WERI-Rb-1 (cell line): ENCODE measurements at regions not wholly inside any gene's neighbourhood (a gene's known extent, or its start where the extent isn't known, plus 50 kb on each side); places are given as distances from the start of the nearest gene placed in this dataset.

Source experiments
- DNase-seq: peaks from one replicate; pipeline ENCODE4 v3.0.0-alpha.2; 2020
- H3K27ac ChIP-seq: fragments of 250-450 bp; sonication (Bioruptor Pico); 2 replicates; pipeline ENCODE4 v1.5.1; 2020; ENCODE audit warnings: mild to moderate bottlenecking, moderate library complexity
- H3K27me3 ChIP-seq: fragments of 250-450 bp; sonication (Bioruptor Pico); 2 replicates; pipeline ENCODE4 v1.5.1; 2021; ENCODE audit warnings: mild to moderate bottlenecking, low read depth, moderate library complexity; ENCODE audit not compliant: insufficient read depth, severe bottlenecking
- H3K36me3 ChIP-seq: fragments of 250-450 bp; sonication (Bioruptor Pico); 2 replicates; pipeline ENCODE4 v1.5.1; 2020; ENCODE audit warnings: mild to moderate bottlenecking, moderate library complexity
- H3K4me3 ChIP-seq: 2 replicates; pipeline ENCODE4 v1.5.1; 2011; ENCODE audit warnings: low read depth, mild to moderate bottlenecking, control low read depth, low read length
- H3K9me3 ChIP-seq: fragments of 250-450 bp; sonication (Bioruptor Pico); 2 replicates; pipeline ENCODE4 v1.5.1; 2021; ENCODE audit warnings: mild to moderate bottlenecking, moderate library complexity; ENCODE audit not compliant: severe bottlenecking
- CTCF ChIP-seq: IDR thresholded peaks from 2 replicates; pipeline ENCODE4 v1.5.1; 2011; ENCODE audit warnings: low read depth, mild to moderate bottlenecking, control low read depth, inconsistent platforms, low read length

- no peaks in the 10 kb centered on the region for H3K9me3 ChIP-seq
- DNase-seq, result no peak
- H3K27me3 ChIP-seq, result no peaks in the 10 kb centered on the region
- H3K4me3 ChIP-seq, result no peak overlapping the region
- H3K27ac ChIP-seq, result no peak overlapping the region
- H3K36me3 ChIP-seq, result no peaks in the 10 kb centered on the region
- no peak for TF ChIP-seq CTCF
These were observed 180.2 kb upstream of the SMC2 start for GRCh38 chr9:103913899-103914298.

- no peaks in the 10 kb centered on the region for H3K27me3 ChIP-seq
- no peaks in the 10 kb centered on the region for H3K9me3 ChIP-seq
- no peak overlapping the region for H3K27ac ChIP-seq
These were observed 174.4 kb upstream of the SMC2 start for GRCh38 chr9:103919605-103920209.

GRCh38 chr9:103928442-103928841 lies 165.7 kb upstream of the SMC2 start:
- H3K9me3 ChIP-seq, result no peaks in the 10 kb centered on the region
- TF ChIP-seq CTCF, result no peak
- DNase-seq, result no peak
- H3K27me3 ChIP-seq, result no peaks in the 10 kb centered on the region
- no peak overlapping the region for H3K27ac ChIP-seq
- H3K4me3 ChIP-seq, result no peak overlapping the region
- no peaks in the 10 kb centered on the region for H3K36me3 ChIP-seq

More at GRCh38 chr9:103919605-103920209, 174.4 kb upstream of the SMC2 start:
- no peak overlapping the region for H3K4me3 ChIP-seq
- H3K36me3 ChIP-seq, result no peaks in the 10 kb centered on the region
- no peak for DNase-seq
- TF ChIP-seq CTCF, result no peak

- no peaks in the 10 kb centered on the region for H3K9me3 ChIP-seq
- H3K27ac ChIP-seq, result no peak overlapping the region
- no peaks in the 10 kb centered on the region for H3K27me3 ChIP-seq
- no peak for TF ChIP-seq CTCF
- no peak overlapping the region for H3K4me3 ChIP-seq
- no peak for DNase-seq
- no peaks in the 10 kb centered on the region for H3K36me3 ChIP-seq
These were observed 153.0 kb upstream of the SMC2 start for GRCh38 chr9:103941104-103941503.

- no peaks in the 10 kb centered on the region for H3K36me3 ChIP-seq
- H3K27ac ChIP-seq, result no peak overlapping the region
- no peaks in the 10 kb centered on the region for H3K9me3 ChIP-seq
- no peak for TF ChIP-seq CTCF
- no peak overlapping the region for H3K4me3 ChIP-seq
- no peak for DNase-seq
- H3K27me3 ChIP-seq, result no peaks in the 10 kb centered on the region
These were observed 151.9 kb upstream of the SMC2 start for GRCh38 chr9:103942200-103942599.

- Histone ChIP-seq H3K9me3 (no peaks in the 10 kb centered on the region), H3K27ac (no peak overlapping the region)
- no peak for DNase-seq
These were observed 151.5 kb upstream of the SMC2 start for GRCh38 chr9:103942651-103943050.

More at GRCh38 chr9:103942651-103943050, 151.5 kb upstream of the SMC2 start:
- H3K27me3 ChIP-seq, result no peaks in the 10 kb centered on the region
- no peak overlapping the region for H3K4me3 ChIP-seq
- H3K36me3 ChIP-seq, result no peaks in the 10 kb centered on the region
- no peak for TF ChIP-seq CTCF
